Retinal pigment epithelial cell (primary cell): ENCODE measurements at regions not wholly inside any gene's neighbourhood (a gene's known extent, or its start where the extent isn't known, plus 50 kb on each side); places are given as distances from the start of the nearest gene placed in this dataset.

Experiments used
- DNase-seq: peaks from one replicate; pipeline ENCODE4 v3.0.0-alpha.2; 2010; ENCODE audit warnings: low read depth
- H3K4me3 ChIP-seq: 2 replicates; pipeline ENCODE4 v1.5.1; 2011; ENCODE audit warnings: mild to moderate bottlenecking, low read length, control low read depth, moderate library complexity
- TF ChIP-seq, protein P1 (sequence below): conservative IDR thresholded peaks from 2 replicates; pipeline ENCODE4 v1.5.1; 2011; ENCODE audit warnings: low read depth, low read length, control low read depth, inconsistent platforms

DNA sequence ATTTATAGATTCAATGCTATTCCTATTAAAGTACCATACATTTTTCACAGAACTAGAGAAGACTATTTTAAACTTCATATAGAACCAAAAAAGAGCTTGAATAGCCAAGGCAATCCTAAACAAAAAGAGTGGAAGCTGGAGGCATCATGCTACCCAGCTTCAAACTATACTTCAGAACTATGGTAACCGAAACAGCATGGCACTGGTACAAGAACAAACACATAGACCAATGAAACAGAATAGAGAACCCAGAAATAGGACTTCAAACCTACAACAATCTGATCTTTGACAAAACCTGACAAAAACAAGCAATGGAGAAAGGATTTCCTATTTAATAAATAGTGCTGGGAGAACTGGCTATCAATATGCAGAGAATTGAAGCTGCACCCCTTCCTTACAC, 134.2 kb upstream of the PAQR3 start:
- H3K4me3 ChIP-seq: no peak overlapping the region
- TF ChIP-seq, protein P1, sequence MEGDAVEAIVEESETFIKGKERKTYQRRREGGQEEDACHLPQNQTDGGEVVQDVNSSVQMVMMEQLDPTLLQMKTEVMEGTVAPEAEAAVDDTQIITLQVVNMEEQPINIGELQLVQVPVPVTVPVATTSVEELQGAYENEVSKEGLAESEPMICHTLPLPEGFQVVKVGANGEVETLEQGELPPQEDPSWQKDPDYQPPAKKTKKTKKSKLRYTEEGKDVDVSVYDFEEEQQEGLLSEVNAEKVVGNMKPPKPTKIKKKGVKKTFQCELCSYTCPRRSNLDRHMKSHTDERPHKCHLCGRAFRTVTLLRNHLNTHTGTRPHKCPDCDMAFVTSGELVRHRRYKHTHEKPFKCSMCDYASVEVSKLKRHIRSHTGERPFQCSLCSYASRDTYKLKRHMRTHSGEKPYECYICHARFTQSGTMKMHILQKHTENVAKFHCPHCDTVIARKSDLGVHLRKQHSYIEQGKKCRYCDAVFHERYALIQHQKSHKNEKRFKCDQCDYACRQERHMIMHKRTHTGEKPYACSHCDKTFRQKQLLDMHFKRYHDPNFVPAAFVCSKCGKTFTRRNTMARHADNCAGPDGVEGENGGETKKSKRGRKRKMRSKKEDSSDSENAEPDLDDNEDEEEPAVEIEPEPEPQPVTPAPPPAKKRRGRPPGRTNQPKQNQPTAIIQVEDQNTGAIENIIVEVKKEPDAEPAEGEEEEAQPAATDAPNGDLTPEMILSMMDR: no peak
- no peak for DNase-seq

DNA sequence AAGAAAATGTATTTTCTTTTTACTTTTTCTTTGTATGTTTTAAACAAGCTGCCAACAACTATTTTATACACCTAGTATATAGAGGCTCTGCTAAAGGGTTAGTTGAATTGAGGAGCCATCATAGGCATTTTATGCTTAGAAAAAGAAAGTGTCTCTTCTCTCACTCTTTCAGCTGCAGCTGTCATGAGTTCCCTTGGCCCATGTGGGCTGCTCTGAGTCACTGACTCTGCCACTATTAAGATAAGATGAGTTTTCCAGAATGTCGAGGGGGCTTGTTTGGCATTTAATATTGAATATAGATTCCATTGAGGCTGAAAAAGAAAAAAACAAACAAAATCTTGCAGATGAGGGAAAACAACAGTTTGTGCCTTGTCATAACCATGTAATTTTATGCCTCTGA, 126.0 kb upstream of the PAQR3 start:
- H3K4me3 ChIP-seq: no peak overlapping the region
- DNase-seq: no peak
- TF ChIP-seq, protein P1: no peak

DNA sequence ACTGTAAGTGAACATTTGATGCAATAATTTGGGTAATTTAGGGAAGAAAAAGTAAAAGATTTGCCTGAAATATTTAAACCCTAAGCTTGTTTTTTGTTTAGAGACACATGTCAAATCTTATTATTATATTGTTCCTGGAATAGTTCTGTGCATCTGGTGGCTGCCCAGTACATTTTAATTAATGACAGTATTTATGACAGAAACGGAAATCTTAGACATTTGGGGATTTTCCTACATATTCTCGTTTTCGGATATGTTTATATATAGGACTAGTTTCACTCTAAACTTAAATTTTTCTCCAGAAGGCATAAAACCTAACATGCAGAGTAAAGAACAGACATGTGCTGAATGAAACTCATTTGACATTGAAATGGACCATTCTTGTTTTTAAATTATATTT, 125.6 kb upstream of the PAQR3 start:
- H3K4me3 ChIP-seq: no peak overlapping the region
- TF ChIP-seq, protein P1: no peak
- no peak for DNase-seq

DNA sequence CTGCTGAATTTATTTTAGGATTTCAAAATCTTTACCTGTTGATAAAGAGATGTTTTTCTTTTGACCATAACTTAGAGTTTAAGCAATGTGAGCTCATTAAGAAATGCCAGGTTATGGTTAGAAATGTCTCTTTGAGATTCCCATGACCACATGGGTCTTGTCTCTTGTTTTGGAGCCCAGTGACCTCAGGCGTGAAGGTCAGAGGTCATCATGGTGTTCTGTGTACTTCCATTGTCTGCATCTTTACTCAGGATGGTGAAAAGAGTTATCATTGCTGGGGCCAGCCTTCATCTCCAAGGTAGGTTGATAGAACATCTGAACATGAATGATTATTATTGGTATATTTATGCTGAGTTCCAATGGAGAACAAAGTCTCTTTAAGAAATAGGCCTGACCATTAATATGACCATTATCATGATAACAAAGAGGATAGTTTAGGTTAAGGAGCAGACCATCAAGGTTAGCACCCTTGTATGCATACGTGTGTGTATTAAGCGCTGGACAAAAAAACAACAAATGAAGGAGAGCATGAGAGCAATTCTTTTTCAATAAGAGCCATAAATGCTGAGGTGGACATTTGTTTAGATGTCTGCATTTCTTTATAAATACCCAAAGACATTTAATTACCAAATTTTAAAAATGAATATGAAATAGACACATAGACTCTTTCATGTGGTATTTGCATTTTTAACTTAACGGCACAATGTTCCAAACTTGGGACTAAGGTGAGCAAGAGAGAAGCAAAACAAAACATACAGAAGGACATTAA, 120.6 kb upstream of the PAQR3 start:
- no peak for DNase-seq
- H3K4me3 ChIP-seq: no peak overlapping the region
- TF ChIP-seq, protein P1: no peak

DNA sequence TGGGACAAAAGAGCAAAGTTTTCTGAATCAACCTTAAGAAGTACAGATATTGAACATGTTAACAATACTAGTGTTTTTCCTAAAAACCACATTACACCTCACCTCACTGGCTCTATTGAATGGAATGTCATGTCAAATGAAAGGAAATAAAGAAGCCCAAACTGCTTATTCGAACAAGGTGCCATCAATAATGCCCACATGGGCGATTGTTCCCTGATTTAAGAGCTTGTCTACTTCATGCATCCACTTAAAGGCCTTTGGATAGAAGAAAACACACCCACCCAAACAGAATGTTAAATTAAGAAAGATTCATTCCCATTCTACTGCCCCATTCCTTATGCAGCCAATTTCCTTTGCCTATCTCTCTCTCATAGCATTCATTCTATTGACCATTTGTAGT, 118.5 kb upstream of the PAQR3 start:
- no peak for DNase-seq
- TF ChIP-seq, protein P1: no peak
- H3K4me3 ChIP-seq: no peak overlapping the region

DNA sequence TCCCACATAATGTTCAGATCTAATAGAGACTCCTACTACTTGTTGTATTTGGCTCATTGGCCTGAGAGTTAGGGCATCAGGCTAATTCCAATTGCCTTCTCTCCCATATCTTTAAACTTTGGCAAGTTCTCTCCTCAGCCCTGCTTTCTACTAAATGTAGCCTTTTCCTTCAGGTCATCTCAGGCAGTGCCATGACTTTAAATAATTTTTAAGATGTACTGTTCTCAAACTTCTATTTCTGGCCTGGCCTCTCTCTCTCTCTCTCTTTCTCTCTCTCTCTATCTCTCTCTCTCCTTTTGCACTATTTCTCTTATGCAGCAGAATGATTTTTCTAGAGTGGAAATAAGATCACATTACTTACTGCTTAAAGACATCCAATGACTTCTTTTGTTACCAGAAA, 114.5 kb upstream of the PAQR3 start:
- no peak for DNase-seq
- TF ChIP-seq, protein P1: no peak
- no peak overlapping the region for H3K4me3 ChIP-seq

DNA sequence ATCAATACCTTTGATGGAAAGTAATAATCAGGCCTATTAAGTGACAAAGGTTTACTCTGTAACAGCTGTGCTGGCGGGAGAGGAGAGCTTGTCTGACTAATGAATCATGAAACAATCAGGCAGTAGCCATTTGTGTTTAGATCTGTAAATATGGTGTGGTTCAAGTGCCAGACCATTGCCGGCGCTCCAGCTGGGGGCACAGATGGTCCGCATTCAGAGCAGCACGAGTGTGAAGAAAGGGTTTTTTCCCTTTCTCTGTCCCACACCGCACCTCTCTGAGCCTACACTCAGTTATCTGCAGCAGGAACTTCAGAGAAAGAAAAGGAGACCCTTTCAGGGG, 111.3 kb upstream of the PAQR3 start:
- no peak for DNase-seq
- TF ChIP-seq, protein P1: no peak
- H3K4me3 ChIP-seq: no peak overlapping the region
